ENCODE measurements at regions not wholly inside any gene's neighbourhood (a gene's known extent, or its start where the extent isn't known, plus 50 kb on each side); places are given as distances from the start of the nearest gene placed in this dataset.
"Not testable (repeated sequence)": the region's sequence is repeated elsewhere in the genome, so short reads cannot be mapped to it uniquely, and the experiment has no call there.

DNA sequence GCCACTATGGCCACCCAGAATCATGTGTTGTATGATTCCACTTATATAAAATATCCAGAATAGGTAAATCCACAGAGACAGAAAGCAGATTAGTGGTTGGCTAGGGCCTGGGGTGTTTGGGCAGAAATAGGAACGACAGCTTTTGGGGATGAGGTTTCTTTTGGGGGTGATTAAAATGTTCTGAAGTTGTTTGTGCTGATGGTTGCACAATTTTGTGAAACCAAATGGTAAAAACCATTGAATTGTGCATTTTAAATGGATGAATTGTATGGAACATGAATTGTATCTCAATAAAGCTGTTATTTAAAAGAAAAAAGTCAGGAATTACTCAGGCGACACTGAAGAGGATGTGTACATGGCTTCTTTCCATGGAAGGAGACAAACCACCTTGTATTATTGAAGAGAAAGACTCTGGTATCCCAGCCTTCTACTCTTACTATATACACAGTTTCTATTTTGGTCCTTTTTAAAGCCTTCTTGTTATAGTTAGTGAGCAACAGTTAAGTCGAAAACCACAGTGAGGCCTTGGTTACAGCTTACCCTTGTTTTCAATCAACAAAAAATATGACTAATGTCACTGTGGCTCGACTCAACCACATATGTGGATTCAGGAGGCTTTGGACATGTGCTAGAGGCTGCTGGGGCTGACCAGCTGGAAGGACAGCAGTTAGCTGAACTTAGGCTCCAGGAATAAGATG is 57.1 kb upstream of the KMT2E start:
- Mint-ChIP-seq H3K4me1 (ENCODE audit: low read depth) (peaks cover 70% of the 10 kb centered on the region), H3K27ac (peak overlapping the region; percentile 96), H3K27me3 (ENCODE audit: low read depth) (no peaks in the 10 kb centered on the region), H3K4me3 (peak overlapping the region; percentile 62 to 84), H3K9me3 (no peaks in the 10 kb centered on the region), H3K36me3 (ENCODE audit: insufficient read depth in 2 of 2) (peaks cover 9 to 17% of the 10 kb centered on the region in 2 donors)
- peak; percentile 66 to 70 for DNase-seq
- peak; percentile 88 to 92 for ATAC-seq (replicated peaks in 1 of 2)

DNA sequence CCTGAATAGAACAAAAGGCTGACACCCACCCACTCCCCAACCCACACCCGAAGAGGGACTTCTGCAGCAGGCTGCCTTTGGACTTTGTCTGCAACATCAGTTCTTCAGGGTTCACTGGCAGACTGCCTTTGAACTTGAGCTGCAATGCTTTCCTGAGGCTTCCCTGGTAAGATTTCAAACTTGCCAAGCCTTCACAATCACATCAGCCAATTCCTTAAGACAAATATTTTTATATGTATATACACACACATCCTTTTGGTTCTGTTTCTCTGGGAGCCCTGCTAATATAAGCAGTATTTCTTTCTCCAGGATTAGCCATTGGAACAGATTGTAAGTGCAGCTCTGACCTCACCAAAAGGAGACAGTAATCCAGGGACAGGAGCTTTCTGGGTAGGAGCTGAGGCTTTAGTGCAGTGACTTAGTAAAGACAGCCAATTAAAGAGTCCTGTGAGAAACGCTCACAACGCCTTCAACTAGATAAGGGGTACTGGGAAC is 55.6 kb upstream of the KMT2E start:
- H3K36me3 Mint-ChIP-seq (ENCODE audit: insufficient read depth in 2 of 2): peaks cover 11 to 23% of the 10 kb centered on the region in 2 donors

DNA sequence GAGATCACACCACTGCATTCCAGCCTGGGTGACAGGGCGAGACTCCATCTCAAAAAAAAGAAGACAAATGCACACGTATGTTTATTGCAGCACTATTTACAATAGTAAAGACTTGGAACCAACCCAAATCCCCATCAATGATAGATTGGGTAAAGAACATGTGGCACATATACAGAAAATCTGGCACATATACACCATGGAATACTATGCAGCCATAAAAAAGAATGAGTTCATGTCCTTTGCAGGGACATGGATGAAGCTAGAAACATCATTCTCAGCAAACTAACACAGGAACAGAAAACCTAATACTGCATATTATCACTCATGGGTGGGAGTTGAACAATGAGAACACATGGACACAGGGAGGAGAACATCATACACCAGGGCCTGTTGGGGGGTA is 54.5 kb upstream of the KMT2E start:
- H3K27me3 Mint-ChIP-seq (ENCODE audit: low read depth); H3K4me3 Mint-ChIP-seq; H3K27ac Mint-ChIP-seq; ATAC-seq (replicated peaks in 1 of 2); DNase-seq; H3K9me3 Mint-ChIP-seq: not testable (repeated sequence)
- Mint-ChIP-seq H3K36me3 (ENCODE audit: insufficient read depth in 2 of 2) (peaks cover 12 to 31% of the 10 kb centered on the region in 2 donors), H3K4me1 (ENCODE audit: low read depth) (peaks cover 75% of the 10 kb centered on the region)

More for the DNA sequence above, 55.6 kb upstream of the KMT2E start:
- DNase-seq (no peak), ATAC-seq (replicated peaks in 1 of 2) (no peak)
- Mint-ChIP-seq H3K27me3 (ENCODE audit: low read depth) (no peaks in the 10 kb centered on the region), H3K27ac (no peak overlapping the region), H3K4me3 (no peak overlapping the region), H3K9me3 (no peaks in the 10 kb centered on the region), H3K4me1 (ENCODE audit: low read depth) (peaks cover 74% of the 10 kb centered on the region)

DNA sequence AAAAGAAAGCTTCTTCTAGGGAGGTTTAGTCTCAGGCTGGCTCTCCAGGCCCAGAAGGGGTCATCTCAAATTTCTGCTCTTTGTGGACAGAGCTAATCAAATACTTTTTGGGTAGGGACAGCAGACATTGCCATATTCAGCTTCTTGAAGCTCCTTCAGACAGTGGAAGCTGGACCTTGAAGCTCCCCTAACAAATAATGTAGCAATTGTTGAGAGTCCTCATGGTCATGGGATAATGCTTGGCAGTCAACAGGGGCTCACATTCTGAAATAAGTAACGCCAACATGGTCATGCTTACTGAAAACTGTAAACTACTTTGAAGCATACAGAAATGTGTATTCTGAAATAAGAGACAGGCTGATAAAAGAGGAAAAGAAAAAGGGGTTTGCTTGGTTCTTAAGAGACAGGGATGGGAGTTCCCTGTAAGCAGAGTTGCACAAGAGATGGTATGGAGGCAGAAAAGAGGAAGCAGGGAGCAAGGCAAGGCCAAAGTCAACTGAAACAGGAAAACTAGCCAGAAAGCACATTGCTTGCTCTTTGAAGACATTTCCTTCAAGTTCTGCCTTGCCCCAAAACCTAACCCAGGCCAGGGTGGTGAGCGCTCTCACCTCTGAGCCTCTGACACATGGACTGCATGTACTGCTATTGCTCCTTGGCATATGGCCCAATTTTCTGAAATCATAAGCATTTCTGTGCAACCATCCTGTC is 53.1 kb upstream of the KMT2E start:
- ATAC-seq (replicated peaks in 1 of 2) (no peak), DNase-seq (no peak)
- Mint-ChIP-seq H3K9me3 (peaks cover 0 to 4% of the 10 kb centered on the region in 2 donors), H3K27me3 (ENCODE audit: low read depth) (no peaks in the 10 kb centered on the region), H3K27ac (peak overlapping the region; percentile 7), H3K36me3 (ENCODE audit: insufficient read depth in 2 of 2) (peaks cover 16 to 26% of the 10 kb centered on the region in 2 donors), H3K4me1 (ENCODE audit: low read depth) (peaks cover 65% of the 10 kb centered on the region), H3K4me3 (no peak overlapping the region)

DNA sequence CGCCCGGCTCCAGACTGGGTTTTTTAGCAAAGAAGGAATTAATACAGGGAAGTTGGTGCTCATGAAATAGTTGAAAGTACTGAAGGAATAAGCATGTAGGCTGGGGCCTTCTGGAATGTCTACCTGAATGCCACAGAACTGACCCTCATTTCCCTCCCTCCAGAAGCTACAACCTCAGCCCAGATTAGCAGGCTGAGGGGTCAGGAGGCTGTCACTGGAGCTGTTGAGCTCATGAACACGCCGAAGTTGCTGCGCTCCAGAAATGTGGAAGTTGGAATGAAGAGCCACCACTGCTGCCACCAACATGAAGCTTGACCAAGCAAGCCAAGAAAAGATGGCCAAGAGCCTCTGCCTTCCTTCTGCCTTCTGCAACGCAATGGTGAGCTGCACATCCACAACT is 52.2 kb upstream of the KMT2E start:
- Mint-ChIP-seq H3K36me3 (ENCODE audit: insufficient read depth in 2 of 2) (peaks cover 15 to 24% of the 10 kb centered on the region in 2 donors), H3K27me3 (ENCODE audit: low read depth) (no peaks in the 10 kb centered on the region), H3K9me3 (peaks cover 0 to 4% of the 10 kb centered on the region in 2 donors), H3K4me1 (ENCODE audit: low read depth) (peaks cover 56% of the 10 kb centered on the region), H3K4me3 (no peak overlapping the region), H3K27ac (no peak overlapping the region)
- no peak for DNase-seq
- ATAC-seq (replicated peaks in 1 of 2): no peak

DNA sequence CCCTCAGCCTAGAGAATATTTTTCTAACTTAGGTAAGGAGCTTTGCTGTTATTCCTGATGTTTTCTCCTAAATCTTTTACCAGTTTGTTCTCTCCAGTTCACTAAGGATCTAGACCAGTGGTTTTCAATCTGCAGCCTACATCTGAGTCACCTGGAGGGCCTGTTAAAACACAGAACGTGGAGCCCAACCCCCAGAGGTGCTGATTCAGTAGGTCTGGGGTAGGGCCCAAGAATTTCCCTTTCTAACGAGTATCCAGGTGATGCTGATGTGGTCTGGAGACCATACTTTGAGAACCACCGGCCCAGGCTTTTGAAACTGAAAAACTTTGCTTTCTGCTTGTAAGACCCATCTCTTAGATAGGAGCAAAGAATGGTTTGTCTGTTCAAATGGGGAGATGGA is 51.2 kb upstream of the KMT2E start:
- peaks cover 46% of the 10 kb centered on the region for H3K4me1 Mint-ChIP-seq (ENCODE audit: low read depth)
- H3K9me3 Mint-ChIP-seq: peaks cover 0 to 4% of the 10 kb centered on the region in 2 donors
- peak overlapping the region; percentile 81 for H3K27ac Mint-ChIP-seq
- H3K27me3 Mint-ChIP-seq (ENCODE audit: low read depth): no peaks in the 10 kb centered on the region
- ATAC-seq (replicated peaks in 1 of 2) (peak; percentile 93), DNase-seq (peak; percentile 60 to 64)
- H3K4me3 Mint-ChIP-seq: peak overlapping the region; percentile 52 to 72
- peaks cover 15 to 24% of the 10 kb centered on the region in 2 donors for H3K36me3 Mint-ChIP-seq (ENCODE audit: insufficient read depth in 2 of 2)

DNA sequence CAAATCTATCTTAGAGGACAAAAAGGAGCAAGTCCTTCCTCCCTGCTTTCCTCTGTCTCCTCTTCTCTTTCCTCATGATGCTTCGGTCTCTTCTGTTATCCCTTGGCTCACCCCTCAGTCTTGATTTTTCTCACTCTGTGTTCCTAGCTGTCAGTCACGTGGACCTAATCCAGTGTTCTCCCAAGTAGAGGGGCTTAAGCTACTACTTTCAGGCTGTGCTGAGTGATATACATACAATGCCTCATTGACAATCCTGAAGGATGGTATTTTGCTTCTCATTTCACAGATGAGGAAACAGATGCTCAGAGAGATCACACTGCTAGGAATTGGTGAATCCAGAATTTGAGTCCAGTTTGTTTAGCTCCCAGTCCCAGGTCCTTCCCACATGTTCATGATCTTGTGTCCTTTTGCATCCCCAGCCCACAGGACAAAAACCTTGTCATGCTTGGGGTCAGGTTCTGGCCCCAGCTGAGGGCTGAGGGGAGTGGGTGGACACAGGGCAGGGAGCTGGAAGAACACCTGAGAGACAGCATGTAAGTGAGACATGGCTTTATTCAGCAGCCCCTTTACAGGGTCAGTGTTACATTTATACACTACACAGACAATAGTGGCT is 50.5 kb upstream of the KMT2E start:
- peak overlapping the region; percentile 7 to 27 for H3K4me3 Mint-ChIP-seq
- H3K36me3 Mint-ChIP-seq (ENCODE audit: insufficient read depth in 2 of 2): peaks cover 15 to 24% of the 10 kb centered on the region in 2 donors
- ATAC-seq (replicated peaks in 1 of 2) (no peak), DNase-seq (no peak)
- H3K4me1 Mint-ChIP-seq (ENCODE audit: low read depth): peaks cover 48% of the 10 kb centered on the region
- no peak overlapping the region for H3K27ac Mint-ChIP-seq
- no peaks in the 10 kb centered on the region for H3K27me3 Mint-ChIP-seq (ENCODE audit: low read depth)
- peaks cover 0 to 4% of the 10 kb centered on the region in 2 donors for H3K9me3 Mint-ChIP-seq

DNA sequence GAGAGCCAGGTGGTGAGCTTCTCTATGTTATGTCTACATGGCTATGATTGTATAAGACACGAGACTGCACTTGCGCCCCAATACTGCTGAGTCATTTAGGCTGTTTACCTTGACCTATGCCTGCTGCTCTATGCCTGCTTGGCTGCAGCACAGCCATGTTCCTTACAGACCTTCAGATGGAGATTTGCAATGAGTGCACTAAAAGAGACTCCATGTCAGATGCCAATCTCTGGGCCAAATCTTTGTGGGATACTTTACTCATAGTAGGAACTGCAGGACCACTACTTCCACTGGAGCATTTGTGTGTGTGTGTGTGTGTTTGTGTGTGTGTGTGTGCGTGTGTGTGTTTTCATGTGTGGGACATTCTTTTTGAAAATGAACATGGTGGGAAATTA is 50.0 kb upstream of the KMT2E start:
- DNase-seq (no peak), ATAC-seq (replicated peaks in 1 of 2) (no peak)
- H3K4me3 Mint-ChIP-seq: no peak overlapping the region
- H3K27ac Mint-ChIP-seq: peak overlapping the region; percentile 43
- peaks cover 0 to 4% of the 10 kb centered on the region in 2 donors for H3K9me3 Mint-ChIP-seq
- H3K36me3 Mint-ChIP-seq (ENCODE audit: insufficient read depth in 2 of 2): peaks cover 12 to 21% of the 10 kb centered on the region in 2 donors
- no peaks in the 10 kb centered on the region for H3K27me3 Mint-ChIP-seq (ENCODE audit: low read depth)
- H3K4me1 Mint-ChIP-seq (ENCODE audit: low read depth): peaks cover 43% of the 10 kb centered on the region
